ENCODE measurements at regions not wholly inside any gene's neighbourhood (a gene's known extent, or its start where the extent isn't known, plus 50 kb on each side); places are given as distances from the start of the nearest gene placed in this dataset.

GRCh38 chr2:34070196-34070595, 471.1 kb upstream of the FAM98A start:
- peak; percentile 7 for DNase-seq

GRCh38 chr2:34069604-34070003, 470.5 kb upstream of the FAM98A start:
- no peak for DNase-seq

GRCh38 chr2:34050413-34050812, 451.3 kb upstream of the FAM98A start:
- no peak for DNase-seq

- peak; percentile 3 for DNase-seq
Measured at GRCh38 chr2:34045101-34045655, 446.1 kb upstream of the FAM98A start.

- DNase-seq: no peak
Measured at GRCh38 chr2:34037886-34038285, 438.8 kb upstream of the FAM98A start.

GRCh38 chr2:34037157-34037556, 438.1 kb upstream of the FAM98A start:
- no peak for DNase-seq

- no peak for DNase-seq
Measured at GRCh38 chr2:34031097-34031496, 432.0 kb upstream of the FAM98A start.

- no peak for DNase-seq
Measured at GRCh38 chr2:34030273-34030672, 431.2 kb upstream of the FAM98A start.

GRCh38 chr2:34029073-34029472, 430.0 kb upstream of the FAM98A start:
- no peak for DNase-seq

- DNase-seq: no peak
Measured at GRCh38 chr2:34025196-34025595, 426.1 kb upstream of the FAM98A start.

GRCh38 chr2:34012715-34013302, 413.7 kb upstream of the FAM98A start:
- peak; percentile 77 for DNase-seq

GRCh38 chr2:34011684-34012083, 412.6 kb upstream of the FAM98A start:
- peak; percentile 4 for DNase-seq

- no peak for DNase-seq
Measured at GRCh38 chr2:34005901-34006300, 406.8 kb upstream of the FAM98A start.

GRCh38 chr2:34004936-34005335, 405.8 kb upstream of the FAM98A start:
- peak; percentile 56 for DNase-seq

GRCh38 chr2:34003795-34004194, 404.7 kb upstream of the FAM98A start:
- no peak for DNase-seq

- no peak for DNase-seq
Measured at GRCh38 chr2:34001557-34001956, 402.5 kb upstream of the FAM98A start.

GRCh38 chr2:33984131-33984530, 385.0 kb upstream of the FAM98A start:
- DNase-seq: peak; percentile 24

- DNase-seq: no peak
Measured at GRCh38 chr2:33978471-33978870, 379.4 kb upstream of the FAM98A start.

- DNase-seq: no peak
Measured at GRCh38 chr2:33975498-33975897, 376.4 kb upstream of the FAM98A start.

- DNase-seq: no peak
Measured at GRCh38 chr2:33967103-33967502, 368.0 kb upstream of the FAM98A start.

GRCh38 chr2:33958591-33958990, 359.5 kb upstream of the FAM98A start:
- DNase-seq: peak; percentile 59

GRCh38 chr2:33949371-33949770, 350.3 kb upstream of the FAM98A start:
- DNase-seq: no peak

GRCh38 chr2:33946193-33946592, 347.1 kb upstream of the FAM98A start:
- DNase-seq: no peak

GRCh38 chr2:33933203-33933602, 334.1 kb upstream of the FAM98A start:
- no peak for DNase-seq

- DNase-seq: no peak
Measured at GRCh38 chr2:33931164-33931563, 332.1 kb upstream of the FAM98A start.
